A549 (cell line): ENCODE measurements at regions not wholly inside any gene's neighbourhood (a gene's known extent, or its start where the extent isn't known, plus 50 kb on each side); places are given as distances from the start of the nearest gene placed in this dataset.

Experiments used
- ATAC-seq, 2 experiments: fragments of 200-7000 bp in 1 of 2; fragments of >200 bp in 1 of 2; cut with Nextera tagmentation in 1 of 2; cut with Tn5 transposase in 1 of 2; 3 replicates each; pipeline versions ENCODE4 v1.8.0 to v1.9.1; 2018 to 2020; ENCODE audit warnings: mild to moderate bottlenecking in 1 of 2, moderate library complexity in 1 of 2
- CTCF ChIA-PET: fragments of 300-600 bp; sonication (Branson Sonifier 250); formaldehyde crosslinking; extraction: SDS; loops from one replicate; lab custom pipeline; 2021; ENCODE audit warnings: antibody characterized with exemption, inconsistent platforms; lab: Yijun Ruan, JAX
- POLR2A ChIA-PET: fragments of 350-600 bp; formaldehyde crosslinking; extraction: SDS; loops from one replicate; lab custom pipeline; 2021; ENCODE audit warnings: antibody characterized with exemption, inconsistent platforms; lab: Yijun Ruan, JAX
- DNase-seq, 2 experiments: peaks; one replicate each; pipeline versions ENCODE4 v3.0.0 to v3.0.0-alpha.2; 2011 to 2016; ENCODE audit warnings: low read depth in 1 of 2, low spot score in 1 of 2
- FAIRE-seq: peaks from 2 replicates; lab custom pipeline; 2011; peaks lifted over from hg19 to GRCh38; lab: Jason Lieb, UNC
- H3K27ac ChIP-seq, 2 experiments: fragments of >200 bp; sonication (Bioruptor Twin); formaldehyde crosslinking; 3 replicates each; pipeline ENCODE4 v1.5.1; 2016 to 2017
- H3K4me1 ChIP-seq: fragments of >200 bp; sonication (Bioruptor Twin); formaldehyde crosslinking; 3 replicates; pipeline ENCODE4 v1.6.1; 2016
- H3K4me2 ChIP-seq: fragments of >200 bp; sonication (Bioruptor Twin); formaldehyde crosslinking; 3 replicates; pipeline ENCODE4 v1.6.1; 2016
- H3K4me3 ChIP-seq: fragments of >200 bp; sonication (Bioruptor Twin); formaldehyde crosslinking; 3 replicates; pipeline ENCODE4 v1.5.1; 2016
- H3K9me3 ChIP-seq: fragments of >200 bp; sonication (Bioruptor Twin); formaldehyde crosslinking; 3 replicates; pipeline ENCODE4 v1.6.1; 2016
- BHLHE40 ChIP-seq: IDR thresholded peaks from 2 replicates; pipeline ENCODE4 v1.6.1; 2012; ENCODE audit warnings: low read depth, low read length, inconsistent platforms
- CEBPB ChIP-seq, 2 experiments: fragments of >200 bp in 1 of 2; sonication (Bioruptor Twin) in 1 of 2; formaldehyde crosslinking in 1 of 2; IDR thresholded peaks; 2 replicates each; pipeline ENCODE4 v1.6.1; 2012 to 2016
- CHD4 ChIP-seq: fragments of 200-600 bp; sonication (generic); IDR thresholded peaks from 2 replicates; pipeline ENCODE4 v1.6.1; 2016; ENCODE audit warnings: antibody characterized with exemption, mild to moderate bottlenecking, borderline replicate concordance
- CTCF ChIP-seq: fragments of >200 bp; sonication (Bioruptor Twin); formaldehyde crosslinking; IDR thresholded peaks from 3 replicates; pipeline ENCODE4 v1.5.1; 2016
- EHF ChIP-seq: fragments of 250-450 bp; sonication (Bioruptor Pico); IDR thresholded peaks from 2 replicates; pipeline ENCODE4 v1.5.0; 2020; ENCODE audit warnings: mild to moderate bottlenecking
- EP300 ChIP-seq, 2 experiments: fragments of >200 bp; sonication (Bioruptor Twin); formaldehyde crosslinking; IDR thresholded peaks; 2 replicates in 1 of 2; 3 replicates in 1 of 2; pipeline ENCODE4 v1.6.1; 2016 to 2017
- FOSL2 ChIP-seq, 2 experiments: fragments of 450-650 bp in 1 of 2; fragments of >200 bp in 1 of 2; sonication (Bioruptor Twin) in 1 of 2; formaldehyde crosslinking; IDR thresholded peaks; 2 replicates each; pipeline versions ENCODE4 v1.5.0 to v1.6.1; 2016 to 2020; ENCODE audit warnings: mild to moderate bottlenecking in 1 of 2, moderate library complexity in 1 of 2
- FOXS1 ChIP-seq: fragments of 250-450 bp; sonication (Bioruptor Pico); IDR thresholded peaks from 2 replicates; pipeline ENCODE4 v1.5.0; 2020; ENCODE audit warnings: mild to moderate bottlenecking, moderate library complexity
- HEYL ChIP-seq: fragments of 250-450 bp; sonication (Bioruptor Pico); IDR thresholded peaks from 2 replicates; pipeline ENCODE4 v1.8.0; 2021; ENCODE audit warnings: mild to moderate bottlenecking, moderate library complexity
- MAFK ChIP-seq: fragments of 450-650 bp; IDR thresholded peaks from 2 replicates; pipeline ENCODE4 v1.6.1; 2014; ENCODE audit not compliant: partially characterized antibody
- MAX ChIP-seq: IDR thresholded peaks from 2 replicates; pipeline ENCODE4 v1.6.1; 2012
- MAZ ChIP-seq: fragments of 150-350 bp; IDR thresholded peaks from 2 replicates; pipeline ENCODE4 v1.6.1; 2014; ENCODE audit warnings: antibody characterized with exemption, low read depth, low read length, borderline replicate concordance
- NPAS2 ChIP-seq: fragments of 250-450 bp; sonication (Bioruptor Pico); IDR thresholded peaks from 2 replicates; pipeline ENCODE4 v1.8.0; 2022; ENCODE audit warnings: mild to moderate bottlenecking, moderate library complexity, borderline replicate concordance
- NR3C1 ChIP-seq: fragments of >200 bp; sonication (Bioruptor Twin); formaldehyde crosslinking; IDR thresholded peaks from 3 replicates; pipeline ENCODE4 v1.6.1; 2017
- PHF8 ChIP-seq: fragments of 200-600 bp; sonication (generic); IDR thresholded peaks from 2 replicates; pipeline ENCODE4 v1.6.1; 2016; ENCODE audit warnings: low read depth, mild to moderate bottlenecking, antibody characterized with exemption, moderate library complexity, borderline replicate concordance
- RAD21 ChIP-seq, 2 experiments: fragments of >200 bp in 1 of 2; sonication (Bioruptor Twin) in 1 of 2; formaldehyde crosslinking in 1 of 2; IDR thresholded peaks in 1 of 2; conservative IDR thresholded peaks in 1 of 2; 2 replicates in 1 of 2; 3 replicates in 1 of 2; pipeline ENCODE4 v1.6.1; 2012 to 2018; ENCODE audit warnings: inconsistent platforms in 1 of 2
- SMC3 ChIP-seq: fragments of >200 bp; sonication (Bioruptor Twin); formaldehyde crosslinking; IDR thresholded peaks from 3 replicates; pipeline ENCODE4 v1.6.1; 2018; ENCODE audit warnings: inconsistent platforms
- ZSCAN20 ChIP-seq: fragments of 250-450 bp; sonication (Bioruptor Pico); IDR thresholded peaks from 2 replicates; pipeline ENCODE4 v1.8.0; 2022; ENCODE audit warnings: mild to moderate bottlenecking, moderate library complexity
- WGBS: methylation state at CpG from one replicate; pipeline ENCODE4 v1.1.6; 2017; ENCODE audit errors: missing lambda C conversion rate; 5-methylcytosine and 5-hydroxymethylcytosine counted together

GRCh38 chr7:148950806-148951205 lies 66.7 kb upstream of the EZH2 start:
- DNase-seq (no peak), ATAC-seq (no peak), FAIRE-seq (no peak)
- Histone ChIP-seq H3K4me1 (no peaks in the 10 kb centered on the region), H3K4me2 (no peak overlapping the region), H3K27ac (no peak overlapping the region), H3K9me3 (no peaks in the 10 kb centered on the region), H3K4me3 (no peak overlapping the region)
- ChIA-PET POLR2A (no interaction called here), CTCF (no interaction called here)
- no peak for TF ChIP-seq PHF8
- TF ChIP-seq NR3C1 = no peak
- no peak for TF ChIP-seq MAZ
- TF ChIP-seq NPAS2 (CRISPR knock-in tag) = no peak
- no peak for TF ChIP-seq MAFK
- no peak for TF ChIP-seq SMC3
- WGBS = 82% methylated on average over 4 of the region's 4 CpGs

GRCh38 chr7:148944935-148945934 lies 61.1 kb upstream of the EZH2 start:
- no peak overlapping the region for H3K4me2 ChIP-seq
- no peak for TF ChIP-seq BHLHE40
- TF ChIP-seq HEYL (CRISPR knock-in tag) = no peak
- no peak for TF ChIP-seq FOSL2 (IDR thresholded peaks at IDR 0.05)
- TF ChIP-seq FOSL2 (CRISPR knock-in tag; IDR thresholded peaks at IDR 0.05) = 0 out of 2 replicates have a peak, but pooled peaks have one; percentile 5
- TF ChIP-seq FOXS1 (CRISPR knock-in tag) = no peak
- H3K27ac ChIP-seq = no peak overlapping the region
- ChIA-PET CTCF (interaction anchor here (1.7 to 2.0 kb wide), 2 partner anchors 18 to 370 kb away, joined by 4 to 6 read pairs; no protein-coding TSS in a partner anchor), POLR2A (no interaction called here)
- H3K4me1 ChIP-seq = no peaks in the 10 kb centered on the region
- no peaks in the 10 kb centered on the region for H3K9me3 ChIP-seq
- H3K4me3 ChIP-seq = no peak overlapping the region
- WGBS = 56% methylated on average over 8 of the region's 8 CpGs
- FAIRE-seq (no peak), DNase-seq (peak in 1 of 2 experiments; percentile 23), ATAC-seq (0 out of 6 replicates have a peak, but pooled peaks of 1 of the 2 experiments have one; percentile 37)

- H3K4me1 ChIP-seq = no peaks in the 10 kb centered on the region
- peak overlapping the region; percentile 56 for H3K4me3 ChIP-seq
- ATAC-seq (peak; percentile 79 to 91), DNase-seq (peak; percentile 66 to 92), FAIRE-seq (no peak)
- WGBS = under 1% methylated on average over 16 of the region's 17 CpGs
- ChIA-PET CTCF (interaction anchor here (0.6 to 2.4 kb wide), 16 partner anchors 9 to 436 kb away, joined by 3 to 17 read pairs (median 4); no protein-coding TSS in a partner anchor), POLR2A (interaction anchor here (0.7 to 1.8 kb wide), 7 partner anchors 10 to 243 kb away, joined by 3 to 10 read pairs (median 5); partner anchors contain the start of genes CUL1, EZH2 and ZNF425)
- peak overlapping the region; percentile 79 for H3K4me2 ChIP-seq
- no peaks in the 10 kb centered on the region for H3K9me3 ChIP-seq
- TF ChIP-seq EHF (CRISPR knock-in tag) (no peak), CHD4 (0 out of 2 replicates have a peak, but pooled peaks have one; percentile 2), MAX (no peak), SMC3 (peak; percentile 37; the same call in 2 of the 3 replicates), EP300 (IDR thresholded peaks at IDR 0.05) (no peak), ZSCAN20 (CRISPR knock-in tag) (no peak), CEBPB (IDR thresholded peaks at IDR 0.05) (0 out of 4 replicates have a peak, but pooled peaks of 1 of the 2 experiments have one; percentile 8), NPAS2 (CRISPR knock-in tag) (no peak), RAD21 (conservative IDR thresholded peaks at IDR 0.05 in 1 of 2, IDR thresholded peaks at IDR 0.05 in 1 of 2) (peak; percentile 24 to 26; a peak in 2 of 5 replicates), CTCF (peak; percentile 20; the same call in 2 of the 3 replicates)
- H3K27ac ChIP-seq = peak overlapping the region; percentile 84 to 98
Observed at GRCh38 chr7:148941598-148942275, 57.6 kb upstream of the EZH2 start.
